ENCODE measurements at regions not wholly inside any gene's neighbourhood (a gene's known extent, or its start where the extent isn't known, plus 50 kb on each side); places are given as distances from the start of the nearest gene placed in this dataset.

GRCh38 chrX:40278340-40279090, 180.8 kb upstream of the BCOR start:
- WGBS: 82% methylated on average over 10 of the region's 10 CpGs
- H3K27me3 ChIP-seq: no peaks in the 10 kb centered on the region
- no peaks in the 10 kb centered on the region for H3K36me3 ChIP-seq
- intact Hi-C loops (cut with DNase I): no loop called here
- no peak overlapping the region for H3K27ac ChIP-seq (replicated peaks in 1 of 4)
- DNase-seq (ENCODE audit: extremely low spot score): no peak
- H3K4me3 ChIP-seq: no peak overlapping the region
- H3K4me1 ChIP-seq: peaks cover 0 to 11% (median 7%) of the 10 kb centered on the region in 4 donors
- H3K9me3 ChIP-seq: peaks cover 0 to 13% (median 0%) of the 10 kb centered on the region in 4 donors
- TF ChIP-seq POLR2A (IDR thresholded peaks at IDR 0.05; ENCODE audit: low read depth): no peak
- TF ChIP-seq EP300 (IDR thresholded peaks at IDR 0.05): no peak
- TF ChIP-seq POLR2AphosphoS5 (IDR thresholded peaks at IDR 0.05): no peak

- intact Hi-C loops (cut with DNase I): no loop called here
- H3K36me3 ChIP-seq: no peaks in the 10 kb centered on the region
- no peak for DNase-seq (ENCODE audit: extremely low spot score)
- H3K9me3 ChIP-seq: peaks cover 0 to 13% (median 0%) of the 10 kb centered on the region in 4 donors
- H3K4me1 ChIP-seq: peaks cover 0 to 6% (median 2%) of the 10 kb centered on the region in 4 donors
- no peak overlapping the region for H3K4me3 ChIP-seq
- no peak overlapping the region for H3K27ac ChIP-seq (replicated peaks in 1 of 4)
- 86% methylated on average over 3 of the region's 3 CpGs for WGBS
- H3K27me3 ChIP-seq: no peaks in the 10 kb centered on the region
- no peak for TF ChIP-seq CTCF (IDR thresholded peaks at IDR 0.05)
- no peak for TF ChIP-seq EP300 (IDR thresholded peaks at IDR 0.05)
- no peak for TF ChIP-seq POLR2A (IDR thresholded peaks at IDR 0.05; ENCODE audit: low read depth)
- no peak for TF ChIP-seq POLR2AphosphoS5 (IDR thresholded peaks at IDR 0.05)
Measured at GRCh38 chrX:40277672-40278071, 179.9 kb upstream of the BCOR start.

GRCh38 chrX:40273356-40274050, 175.7 kb upstream of the BCOR start:
- H3K36me3 ChIP-seq: no peaks in the 10 kb centered on the region
- 65% methylated on average over 11 of the region's 15 CpGs for WGBS
- TF ChIP-seq EP300 (IDR thresholded peaks at IDR 0.05) (no peak), POLR2AphosphoS5 (IDR thresholded peaks at IDR 0.05) (peak in 1 of 2 donors; percentile 56)
- intact Hi-C loops (cut with DNase I): no loop called here
- H3K27ac ChIP-seq (replicated peaks in 1 of 4): no peak overlapping the region
- no peak for DNase-seq (ENCODE audit: extremely low spot score)
- H3K4me3 ChIP-seq: no peak overlapping the region
- peaks cover 0 to 13% (median 0%) of the 10 kb centered on the region in 4 donors for H3K9me3 ChIP-seq
- peaks cover 0 to 3% (median 0%) of the 10 kb centered on the region in 4 donors for H3K4me1 ChIP-seq
- H3K27me3 ChIP-seq: no peaks in the 10 kb centered on the region

- WGBS: 65% methylated on average over 6 of the region's 6 CpGs
- H3K4me3 ChIP-seq: no peak overlapping the region
- H3K36me3 ChIP-seq: no peaks in the 10 kb centered on the region
- no peak for TF ChIP-seq CTCF (IDR thresholded peaks at IDR 0.05)
- TF ChIP-seq EP300 (IDR thresholded peaks at IDR 0.05): no peak
- no peak for TF ChIP-seq POLR2AphosphoS5 (IDR thresholded peaks at IDR 0.05)
- no peak for TF ChIP-seq POLR2A (IDR thresholded peaks at IDR 0.05; ENCODE audit: low read depth)
- H3K4me1 ChIP-seq: peaks cover 0 to 3% (median under 1%) of the 10 kb centered on the region in 4 donors
- intact Hi-C loops (cut with DNase I): no loop called here
- DNase-seq (ENCODE audit: extremely low spot score): no peak
- no peak overlapping the region for H3K27ac ChIP-seq (replicated peaks in 1 of 4)
- no peaks in the 10 kb centered on the region for H3K27me3 ChIP-seq
- H3K9me3 ChIP-seq: peaks cover 0 to 13% (median 0%) of the 10 kb centered on the region in 4 donors
Measured at GRCh38 chrX:40272776-40273175, 175.0 kb upstream of the BCOR start.

GRCh38 chrX:40272141-40272540, 174.4 kb upstream of the BCOR start:
- intact Hi-C loops (cut with DNase I): no loop called here
- Histone ChIP-seq H3K4me3 (no peak overlapping the region), H3K27me3 (no peaks in the 10 kb centered on the region), H3K27ac (replicated peaks in 1 of 4) (no peak overlapping the region), H3K4me1 (peaks cover 0 to 9% (median 7%) of the 10 kb centered on the region in 4 donors), H3K36me3 (no peaks in the 10 kb centered on the region), H3K9me3 (peaks cover 0 to 13% (median 0%) of the 10 kb centered on the region in 4 donors)
- TF ChIP-seq POLR2AphosphoS5 (IDR thresholded peaks at IDR 0.05): no peak
- no peak for TF ChIP-seq EP300 (IDR thresholded peaks at IDR 0.05)
- TF ChIP-seq POLR2A (IDR thresholded peaks at IDR 0.05; ENCODE audit: low read depth): no peak
- TF ChIP-seq CTCF (IDR thresholded peaks at IDR 0.05): no peak
- 82% methylated on average over 9 of the region's 9 CpGs for WGBS
- DNase-seq (ENCODE audit: extremely low spot score): no peak

Data from esophagus muscularis mucosa (tissue), 4 donors.